HG02678 (cell line): ENCODE measurements at regions not wholly inside any gene's neighbourhood (a gene's known extent, or its start where the extent isn't known, plus 50 kb on each side); places are given as distances from the start of the nearest gene placed in this dataset.
"Not testable (repeated sequence)": the region's sequence is repeated elsewhere in the genome, so short reads cannot be mapped to it uniquely, and the experiment has no call there.

ENCODE experiments used
- ATAC-seq: cut with Tn5 transposase; IDR thresholded peaks from one replicate; pipeline ENCODE4 v1.9.1; 2021; ENCODE audit warnings: mild to moderate bottlenecking, moderate library complexity; ENCODE audit not compliant: unreplicated experiment

GRCh38 chr6:9083108-9083507 is 647.8 kb upstream of the SLC35B3 start:
- no peak for ATAC-seq

- no peak for ATAC-seq
Observed at GRCh38 chr6:9066726-9067125, 631.4 kb upstream of the SLC35B3 start.

- ATAC-seq, result no peak
Observed at GRCh38 chr6:9064156-9064555, 628.8 kb upstream of the SLC35B3 start.

GRCh38 chr6:9062596-9062995 is 627.3 kb upstream of the SLC35B3 start:
- ATAC-seq, result no peak

GRCh38 chr6:9057937-9058336 is 622.6 kb upstream of the SLC35B3 start:
- ATAC-seq, result no peak

GRCh38 chr6:9056556-9056955 is 621.2 kb upstream of the SLC35B3 start:
- no peak for ATAC-seq

GRCh38 chr6:9044426-9044825 is 609.1 kb upstream of the SLC35B3 start:
- ATAC-seq, result no peak

- ATAC-seq, result no peak
Observed at GRCh38 chr6:9040718-9041117, 605.4 kb upstream of the SLC35B3 start.

- ATAC-seq, result no peak
Observed at GRCh38 chr6:9039258-9039657, 603.9 kb upstream of the SLC35B3 start.

- ATAC-seq, result no peak
Observed at GRCh38 chr6:9028086-9028485, 592.7 kb upstream of the SLC35B3 start.

- no peak for ATAC-seq
Observed at GRCh38 chr6:9025796-9026394, 590.5 kb upstream of the SLC35B3 start.

- ATAC-seq, result no peak
Observed at GRCh38 chr6:9025228-9025627, 589.9 kb upstream of the SLC35B3 start.

- not testable (repeated sequence) for ATAC-seq
Observed at GRCh38 chr6:9024246-9024645, 588.9 kb upstream of the SLC35B3 start.

GRCh38 chr6:9020001-9020400 is 584.7 kb upstream of the SLC35B3 start:
- ATAC-seq, result no peak

- ATAC-seq, result no peak
Observed at GRCh38 chr6:9009931-9010330, 574.6 kb upstream of the SLC35B3 start.

- ATAC-seq, result no peak
Observed at GRCh38 chr6:9007027-9007426, 571.7 kb upstream of the SLC35B3 start.

- ATAC-seq, result no peak
Observed at GRCh38 chr6:9002833-9003232, 567.5 kb upstream of the SLC35B3 start.

- no peak for ATAC-seq
Observed at GRCh38 chr6:8995156-8995555, 559.8 kb upstream of the SLC35B3 start.

GRCh38 chr6:8993111-8993510 is 557.8 kb upstream of the SLC35B3 start:
- ATAC-seq, result no peak

- no peak for ATAC-seq
Observed at GRCh38 chr6:8991844-8992243, 556.5 kb upstream of the SLC35B3 start.

- ATAC-seq, result no peak
Observed at GRCh38 chr6:8990075-8990474, 554.7 kb upstream of the SLC35B3 start.

- ATAC-seq, result peak; percentile 98
Observed at GRCh38 chr6:8983202-8983688, 547.9 kb upstream of the SLC35B3 start.

- no peak for ATAC-seq
Observed at GRCh38 chr6:8982668-8983067, 547.3 kb upstream of the SLC35B3 start.
